ENCODE measurements at regions not wholly inside any gene's neighbourhood (a gene's known extent, or its start where the extent isn't known, plus 50 kb on each side); places are given as distances from the start of the nearest gene placed in this dataset.

DNA sequence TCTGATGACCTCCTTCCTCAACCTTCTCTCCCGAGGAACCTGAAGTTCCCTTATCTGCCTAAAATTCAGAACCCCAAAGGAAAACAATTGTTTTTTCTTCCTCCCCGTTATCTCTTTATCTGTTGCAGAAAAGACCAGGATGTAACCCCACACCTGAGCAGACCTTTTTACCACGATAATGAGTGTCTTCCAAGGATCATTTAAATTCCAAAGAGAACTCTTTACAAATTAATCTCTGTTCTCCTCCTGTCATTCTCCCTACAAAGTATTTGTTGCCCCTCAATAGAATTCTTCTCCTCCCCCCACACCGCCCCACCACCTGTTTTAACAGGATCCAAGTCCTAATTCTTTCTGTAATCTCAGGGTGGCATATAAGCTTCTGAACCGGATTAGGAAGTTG is 78.5 kb upstream of the NLGN4X start:
- TF ChIP-seq YY1 (IDR thresholded peaks at IDR 0.05; ENCODE audit: insufficient read depth, insufficient read length) (no peak), SUZ12 (IDR thresholded peaks at IDR 0.05; ENCODE audit: extremely low read depth, insufficient read depth, insufficient read length) (no peak)
